HUDEP-2 (cell line): ENCODE measurements at regions not wholly inside any gene's neighbourhood (a gene's known extent, or its start where the extent isn't known, plus 50 kb on each side); places are given as distances from the start of the nearest gene placed in this dataset.
"Not testable (repeated sequence)": the region's sequence is repeated elsewhere in the genome, so short reads cannot be mapped to it uniquely, and the experiment has no call there.

Experiments
- DNase-seq, 76 experiments: peaks; one replicate each; lab custom pipeline; 2025; ENCODE audit not compliant: unreplicated experiment in 76 of 76; lab: John Stamatoyannopoulos, UW

DNA sequence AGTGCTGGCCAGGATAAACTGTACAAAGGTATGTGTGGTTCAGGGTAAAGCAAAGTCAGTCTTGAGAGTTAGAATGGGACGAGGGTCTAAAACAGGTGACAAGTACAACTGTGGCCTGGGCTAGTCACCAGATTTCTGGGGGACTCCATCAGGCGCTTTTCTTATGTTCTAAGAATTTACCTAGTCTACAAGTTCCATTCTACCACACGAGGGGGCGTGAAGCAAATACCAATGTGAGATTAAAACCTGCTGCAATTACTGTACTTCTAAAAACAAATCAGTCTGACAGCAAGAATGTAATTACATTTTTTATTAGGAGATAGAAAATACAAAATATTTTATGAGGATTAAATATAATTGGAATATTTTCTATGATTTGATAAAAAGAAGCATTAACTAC lies 146.5 kb downstream of the ALOX5 start:
- no peak for DNase-seq

DNA sequence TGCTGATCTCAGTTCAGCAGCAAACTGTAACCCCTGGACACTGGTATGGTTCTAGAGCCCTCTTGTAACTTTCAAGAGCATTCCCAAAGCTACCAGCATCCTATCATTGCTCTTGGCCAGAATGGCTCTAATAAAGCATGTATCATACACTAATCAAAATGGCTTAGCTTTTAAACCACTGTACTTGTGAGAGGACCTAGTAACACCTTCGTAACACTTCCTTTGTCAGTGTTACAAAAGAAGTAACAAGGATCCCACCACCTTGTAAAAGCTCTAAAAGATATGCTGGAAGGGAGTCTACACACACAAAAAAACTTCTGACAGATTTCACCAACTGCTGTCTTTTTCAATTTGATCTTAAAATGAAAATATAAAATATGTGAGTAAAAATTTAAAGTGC lies 144.7 kb downstream of the ALOX5 start:
- no peak for DNase-seq

DNA sequence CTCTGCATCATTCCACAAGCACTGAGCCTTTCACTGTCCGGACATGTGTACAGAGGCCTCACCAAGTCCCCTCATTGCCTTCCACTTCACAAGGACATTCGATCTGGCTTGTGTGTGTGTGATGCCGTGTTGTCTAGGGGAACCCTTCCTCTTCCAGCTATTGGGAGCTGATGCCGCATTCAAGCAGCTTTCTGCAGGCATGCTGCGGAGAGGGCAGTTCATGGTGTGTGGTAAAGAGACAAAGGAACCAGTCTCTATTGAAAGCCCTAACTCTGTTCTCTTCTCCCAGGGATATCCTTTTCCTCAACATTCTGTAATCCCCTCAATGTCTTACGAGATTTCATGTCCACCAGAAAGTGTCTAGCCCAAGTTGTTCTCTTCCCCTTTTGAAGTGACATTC lies 141.6 kb downstream of the ALOX5 start:
- no peak for DNase-seq

DNA sequence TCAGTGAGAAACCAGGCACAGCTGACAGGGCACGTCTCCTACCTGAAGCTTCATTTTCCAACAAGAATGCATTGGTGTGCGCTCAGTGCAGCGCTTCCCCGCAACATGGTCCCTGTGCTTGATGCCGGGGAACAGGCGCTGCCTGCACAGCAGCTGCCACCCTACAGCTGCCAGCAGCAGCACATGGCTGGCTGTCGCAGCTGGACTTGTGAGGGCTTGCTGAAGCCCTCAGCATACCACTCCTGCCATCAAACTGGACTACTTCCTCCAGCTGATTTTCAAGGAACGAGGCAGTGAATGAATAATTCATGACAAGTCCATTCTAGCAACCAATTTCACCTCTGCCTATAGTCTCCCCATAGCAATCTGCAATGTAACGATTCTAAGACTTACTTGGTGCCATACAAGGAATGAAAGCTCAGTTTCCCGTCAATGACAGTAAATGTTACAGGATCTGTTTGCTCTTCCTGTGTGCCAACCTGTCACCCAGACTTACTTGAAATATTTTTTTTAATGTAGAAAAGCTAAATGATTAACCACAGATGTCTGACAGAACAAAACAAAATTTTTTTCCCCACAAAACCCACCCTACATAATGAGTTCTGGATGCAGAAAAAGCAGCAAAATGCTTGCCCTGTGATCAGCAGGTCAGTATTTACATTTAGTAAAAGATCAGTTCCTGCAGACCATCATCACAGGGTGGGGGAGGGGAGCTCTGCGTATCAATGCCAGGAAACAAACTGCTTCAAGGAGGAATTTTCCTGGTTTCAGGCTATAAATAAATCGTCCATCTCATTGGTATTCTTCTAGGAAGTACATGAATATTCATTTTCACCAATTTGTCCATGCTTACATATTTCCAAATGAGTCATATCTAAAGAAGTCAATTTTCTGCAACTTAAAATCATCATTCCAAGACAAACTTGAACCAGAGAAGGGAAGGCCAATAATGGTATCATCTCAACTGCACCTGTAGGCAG lies 140.6 kb downstream of the ALOX5 start:
- DNase-seq = no peak

DNA sequence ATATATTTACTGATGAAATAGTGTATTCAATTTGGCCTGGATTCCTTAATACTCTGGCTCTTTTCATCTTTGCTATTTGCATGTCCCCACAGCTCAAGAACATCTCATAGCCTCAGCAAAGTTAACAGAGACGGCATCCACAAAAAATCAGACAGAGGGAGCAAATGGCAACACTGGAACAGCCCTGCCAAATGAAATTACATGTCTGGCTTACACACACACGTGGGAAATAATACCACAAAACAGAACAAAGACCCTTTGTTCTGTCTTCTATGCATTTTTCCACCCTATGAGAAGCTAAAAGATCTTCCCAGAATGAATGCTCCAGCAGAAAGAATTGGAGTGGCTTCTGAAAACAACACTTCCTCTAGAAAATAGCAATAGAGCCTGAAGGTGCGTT lies 139.5 kb downstream of the ALOX5 start:
- no peak for DNase-seq

DNA sequence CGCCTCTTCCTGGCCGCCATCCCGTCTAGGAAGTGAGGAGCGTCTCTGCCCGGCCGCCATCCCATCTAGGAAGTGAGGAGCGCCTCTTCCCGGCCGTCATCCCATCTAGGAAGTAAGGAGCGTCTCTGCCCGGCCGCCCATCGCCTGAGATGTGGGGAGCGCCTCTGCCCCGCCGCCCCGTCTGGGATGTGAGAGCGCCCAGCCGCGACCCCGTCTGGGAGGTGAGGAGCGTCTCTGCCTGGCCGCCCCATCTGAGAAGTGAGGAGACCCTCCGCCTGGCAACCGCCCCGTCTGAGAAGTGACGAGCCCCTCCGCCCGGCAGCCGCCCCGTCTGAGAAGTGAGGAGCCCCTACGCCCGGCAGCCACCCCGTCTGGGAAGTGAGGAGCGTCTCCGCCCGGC lies 137.9 kb downstream of the ALOX5 start:
- not testable (repeated sequence) for DNase-seq

DNA sequence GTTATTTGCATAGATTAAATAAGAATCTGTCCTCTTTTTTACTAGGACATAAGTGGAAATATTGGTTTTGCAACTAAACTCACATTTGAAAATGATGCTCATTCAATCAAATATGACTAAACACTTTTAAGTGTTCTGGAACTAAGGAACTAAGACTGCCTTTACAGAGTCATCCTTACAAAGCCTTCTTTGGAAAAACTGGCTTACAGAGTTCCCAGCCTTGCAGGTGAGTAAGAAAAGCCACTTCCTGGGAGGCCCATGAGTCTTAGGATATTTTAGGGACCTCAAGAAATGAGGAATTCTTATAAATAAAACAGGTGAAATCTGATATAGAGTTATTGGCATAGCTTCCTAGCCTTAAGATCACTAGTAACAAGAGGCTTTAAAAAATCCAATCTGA lies 135.5 kb downstream of the ALOX5 start:
- DNase-seq = no peak

DNA sequence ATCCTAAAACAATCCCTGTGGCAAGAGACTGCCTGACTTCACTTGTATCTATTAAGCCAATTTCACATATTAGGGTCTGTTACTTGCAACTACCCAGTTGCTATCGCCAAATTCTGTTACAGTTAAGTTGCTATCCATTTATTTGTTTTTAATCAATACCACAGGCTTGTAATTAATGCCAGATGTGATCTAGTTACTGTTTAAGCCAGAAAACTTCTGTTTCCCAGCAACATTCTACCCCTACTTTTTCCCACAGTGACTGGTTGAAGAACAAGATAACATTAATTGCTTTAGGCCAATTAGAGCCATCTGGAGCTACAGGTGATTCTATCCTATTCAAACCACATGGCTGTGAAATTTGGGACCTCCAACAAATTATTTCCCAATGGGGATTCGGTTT lies 131.3 kb downstream of the ALOX5 start:
- DNase-seq = no peak

DNA sequence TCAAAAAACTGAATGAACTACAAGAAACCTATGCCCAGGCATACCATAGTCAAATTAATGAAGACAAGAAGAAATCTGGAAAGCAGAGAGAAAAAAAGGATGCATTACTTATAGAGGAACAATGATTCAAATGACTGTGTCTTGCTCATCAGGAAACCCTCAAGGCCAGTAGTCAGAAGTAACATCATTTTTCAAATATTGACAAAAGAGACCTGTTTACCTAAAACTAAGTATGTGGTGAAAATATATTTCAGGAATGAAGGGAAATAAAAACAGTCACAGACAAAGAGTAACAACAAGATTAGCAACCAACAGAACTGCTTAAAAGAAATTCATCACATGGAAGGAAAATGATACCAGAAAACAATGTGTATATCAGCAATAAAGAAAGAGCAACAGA lies 128.4 kb downstream of the ALOX5 start:
- DNase-seq = no peak

DNA sequence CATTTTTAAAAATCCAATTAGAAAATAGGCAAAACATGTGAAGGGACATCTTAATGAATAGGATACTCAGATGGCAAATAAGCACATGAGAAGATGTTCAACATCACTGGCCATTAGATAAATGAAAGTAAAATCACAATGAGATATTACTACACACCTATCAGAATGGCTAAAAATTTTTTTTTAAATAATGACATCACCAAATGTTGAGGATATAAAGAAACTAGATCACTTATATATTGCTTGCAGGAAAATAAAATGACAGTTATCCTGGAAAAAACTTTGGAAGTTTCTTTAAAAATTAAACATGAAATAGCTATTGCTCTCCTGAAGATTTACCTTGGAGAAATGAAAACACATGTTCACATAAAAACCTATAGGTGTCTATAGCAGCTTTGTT lies 127.8 kb downstream of the ALOX5 start:
- DNase-seq = no peak

DNA sequence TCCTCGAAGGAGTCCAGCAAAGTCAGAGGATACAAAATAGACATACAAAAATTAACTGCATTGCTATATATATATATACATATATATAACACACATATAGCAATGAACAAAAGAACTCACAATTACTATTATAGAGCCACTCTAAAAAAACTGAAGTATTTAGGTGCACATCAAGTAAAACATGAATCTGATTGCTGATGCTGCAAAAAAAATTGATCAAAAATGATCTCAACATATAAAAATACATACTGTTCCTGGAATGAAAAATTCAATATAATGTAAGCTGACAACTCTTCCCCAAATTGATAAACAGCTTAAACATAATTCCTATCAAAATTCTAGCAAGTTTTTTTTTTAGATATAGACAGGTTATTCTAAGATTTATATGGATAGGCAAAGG lies 126.8 kb downstream of the ALOX5 start:
- DNase-seq = no peak

DNA sequence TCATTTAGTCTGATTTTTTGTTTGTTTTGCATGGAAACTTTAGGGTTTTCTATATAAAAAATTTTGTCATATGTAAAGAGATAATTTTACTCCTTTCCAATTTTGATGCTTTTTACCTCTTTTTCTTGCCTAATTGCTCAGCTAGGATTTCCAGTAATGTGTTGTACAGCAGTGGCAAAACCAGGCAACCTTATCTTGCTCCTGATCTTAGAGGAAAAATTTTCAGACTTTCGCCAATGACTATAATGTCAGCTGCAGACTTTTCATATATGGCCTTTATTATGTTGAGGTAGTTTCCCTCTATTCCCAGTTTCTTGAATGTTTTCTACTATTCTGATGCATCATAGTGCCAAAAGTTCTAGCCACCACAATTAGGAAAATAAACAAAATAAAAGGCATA lies 126.3 kb downstream of the ALOX5 start:
- DNase-seq = no peak

DNA sequence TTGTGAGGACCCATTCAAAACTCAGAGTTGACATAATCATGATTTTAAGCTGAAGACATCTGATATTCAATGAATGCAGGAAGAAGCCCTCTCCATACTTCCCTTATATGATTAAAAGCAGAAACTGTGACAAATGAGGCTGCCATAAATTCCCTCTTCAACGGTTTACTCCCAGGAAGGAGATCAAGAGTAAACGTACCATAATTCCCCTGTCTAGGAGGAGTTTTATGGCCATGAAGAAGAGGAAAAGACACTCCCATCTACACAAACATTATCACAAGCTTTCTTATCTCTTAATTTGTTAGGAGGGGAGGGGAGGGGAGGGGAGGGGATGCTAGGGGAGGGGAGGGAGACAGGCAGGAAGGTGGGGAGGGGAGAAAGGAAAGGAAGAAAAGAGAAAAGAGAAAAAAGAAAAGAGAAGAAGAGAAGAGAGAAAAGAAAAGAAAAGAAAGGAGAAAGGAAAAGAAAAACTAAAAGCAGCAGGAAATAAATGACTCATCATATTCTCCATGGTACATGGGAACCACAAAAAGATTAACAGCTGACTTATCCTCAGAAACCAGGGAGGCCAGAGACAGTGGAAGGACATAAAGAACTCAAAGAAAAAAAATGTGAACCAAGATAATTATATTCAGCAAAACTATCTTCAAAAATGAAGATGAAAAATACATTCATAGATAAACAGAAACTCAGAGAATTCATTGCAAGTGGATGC lies 121.6 kb downstream of the ALOX5 start:
- DNase-seq = peak in 7 of 76 experiments; percentile 3 to 20 (median 15)
